Nucleus accumbens (tissue), 56 donors: ENCODE measurements at regions not wholly inside any gene's neighbourhood (a gene's known extent, or its start where the extent isn't known, plus 50 kb on each side); places are given as distances from the start of the nearest gene placed in this dataset.

Source experiments
- DNase-seq, 56 donors: peaks; one replicate each; lab custom pipeline; 2025; lab: John Stamatoyannopoulos, UW

GRCh38 chr11:29783506-29783905 lies 233.3 kb downstream of the KCNA4 start:
- no peak for DNase-seq

GRCh38 chr11:29782447-29782846 lies 234.4 kb downstream of the KCNA4 start:
- DNase-seq, result peak in 26 of 56 donors; percentile 1 to 58 (median 20)

DNA sequence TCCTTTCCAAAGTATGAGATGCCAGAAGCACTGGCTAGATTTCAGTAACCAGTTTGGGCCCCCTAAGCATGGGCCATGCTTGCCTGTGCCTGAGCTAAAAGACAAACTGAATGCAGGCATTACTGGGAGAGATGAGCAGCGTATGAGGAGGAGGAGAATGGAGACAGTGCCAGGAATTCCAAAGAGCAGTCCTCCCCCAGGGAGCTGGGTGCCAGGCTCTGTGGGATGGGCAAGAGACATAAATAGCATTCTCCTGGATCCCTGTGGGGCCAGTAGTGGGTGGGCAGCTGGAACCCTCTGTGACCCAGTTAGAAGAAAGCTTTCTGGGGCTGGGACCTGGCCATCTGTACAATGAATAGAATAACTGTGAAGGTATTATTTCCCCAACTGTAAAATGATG lies 235.6 kb downstream of the KCNA4 start:
- peak in 17 of 56 donors; percentile 1 to 57 (median 32) for DNase-seq

GRCh38 chr11:29780756-29781155 lies 236.1 kb downstream of the KCNA4 start:
- peak in 39 of 56 donors; percentile 0 to 87 (median 63) for DNase-seq

- DNase-seq, result peak in 31 of 56 donors; percentile 8 to 83 (median 34)
Measured at GRCh38 chr11:29773656-29774264, 243.1 kb downstream of the KCNA4 start.

- DNase-seq, result no peak
Measured at GRCh38 chr11:29756871-29757270, 260.0 kb downstream of the KCNA4 start.

GRCh38 chr11:29755474-29755873 lies 261.4 kb downstream of the KCNA4 start:
- no peak for DNase-seq

DNA sequence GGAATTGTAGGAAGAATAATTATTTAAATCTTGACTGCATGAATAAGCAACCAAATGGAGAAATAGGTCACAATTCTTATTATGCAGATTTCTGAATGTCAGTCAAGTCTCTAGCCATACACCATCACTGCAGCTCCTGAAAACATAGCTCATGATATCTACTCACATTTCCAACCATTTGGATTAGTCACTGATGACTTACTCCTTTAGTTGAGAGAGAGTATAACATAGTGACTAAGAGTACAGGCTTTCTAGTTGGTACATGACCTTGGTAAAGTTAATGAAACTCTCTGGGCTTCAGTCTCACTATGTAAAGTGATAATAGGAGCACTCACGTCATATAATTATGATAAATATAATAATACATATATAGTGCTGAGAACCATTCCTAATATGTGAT lies 265.2 kb downstream of the KCNA4 start:
- peak in 1 of 56 donors; percentile 1 for DNase-seq

GRCh38 chr11:29750392-29750791 lies 266.4 kb downstream of the KCNA4 start:
- DNase-seq, result no peak

DNA sequence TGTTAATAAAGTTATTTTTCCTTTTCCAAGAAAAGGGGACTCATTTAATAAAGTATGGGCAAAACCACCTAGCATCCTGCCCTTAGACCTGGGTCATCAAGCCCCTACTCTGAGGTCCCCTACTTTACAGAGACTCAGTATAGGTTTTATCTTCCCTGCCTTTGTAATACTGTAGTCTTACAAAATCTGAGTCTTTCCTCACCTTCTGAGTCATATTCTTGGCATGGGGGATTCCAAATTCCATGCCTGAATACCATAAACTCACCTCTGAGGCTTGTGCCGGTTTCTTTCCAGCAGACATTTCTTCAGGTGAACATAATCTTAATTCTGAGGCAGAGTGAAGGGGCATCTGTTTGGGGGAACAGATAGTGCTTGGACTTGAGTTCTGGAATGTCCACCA lies 282.5 kb downstream of the KCNA4 start:
- no peak for DNase-seq

GRCh38 chr11:29713831-29714320 lies 303.0 kb downstream of the KCNA4 start:
- no peak for DNase-seq

DNA sequence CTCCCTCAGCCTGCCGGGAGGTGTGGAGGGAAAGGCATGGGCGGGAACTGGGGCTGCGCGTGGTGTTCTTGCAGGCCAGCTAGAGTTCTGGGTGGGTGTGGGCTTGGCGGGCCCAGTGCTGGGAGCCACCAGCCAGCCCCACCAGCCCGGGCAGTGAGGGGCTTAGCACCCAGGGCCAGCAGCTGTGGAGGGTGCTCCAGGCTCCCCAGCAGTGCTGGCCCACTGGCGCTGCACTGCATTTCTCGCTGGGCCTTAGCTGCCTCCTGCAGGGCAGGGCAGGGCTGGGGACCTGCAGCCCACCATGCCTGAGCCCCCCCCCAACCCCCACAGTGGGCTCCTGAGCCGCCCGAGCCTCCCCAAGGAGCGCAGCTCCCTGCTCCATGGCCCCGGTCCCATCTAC lies 304.2 kb downstream of the KCNA4 start:
- peak in 1 of 56 donors; percentile 0 for DNase-seq

DNA sequence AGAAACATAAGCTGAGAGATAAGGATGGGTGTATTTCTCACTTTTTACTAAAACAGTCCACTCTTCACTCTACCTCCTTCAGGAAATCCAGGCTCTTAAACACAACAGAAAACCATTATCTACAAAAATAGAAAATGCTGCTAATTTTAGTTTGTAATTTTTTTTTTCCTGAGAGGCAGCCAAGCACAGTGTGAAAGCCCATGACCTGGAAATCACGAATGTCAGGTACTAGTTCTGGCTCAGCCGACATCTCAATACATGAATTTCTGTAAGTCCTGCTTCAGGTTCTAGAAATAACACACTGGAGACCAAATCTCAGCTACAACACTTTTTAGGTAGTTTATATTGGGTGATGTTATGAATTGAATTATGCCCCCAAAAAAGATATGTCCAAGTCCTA lies 308.9 kb downstream of the KCNA4 start:
- DNase-seq, result no peak

GRCh38 chr11:29685361-29685760 lies 331.5 kb downstream of the KCNA4 start:
- no peak for DNase-seq

DNA sequence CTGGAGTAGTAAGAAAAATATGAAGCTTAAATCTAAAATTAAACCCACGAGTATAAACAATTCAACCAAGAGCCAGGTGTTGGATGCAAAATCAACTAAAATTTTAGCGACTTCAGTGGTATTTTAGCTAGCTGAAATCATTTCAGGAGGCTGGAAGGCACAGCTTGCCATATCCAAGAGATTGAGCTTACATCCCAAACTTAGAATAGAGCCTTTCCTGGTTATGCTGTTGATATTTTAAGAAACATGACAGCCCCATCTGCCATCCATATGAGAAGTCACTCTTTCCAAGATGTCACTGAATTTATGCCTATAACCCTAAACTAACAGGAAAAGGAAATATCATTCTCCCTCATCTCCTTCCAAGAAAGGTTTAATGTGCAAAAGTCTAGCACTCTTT lies 334.0 kb downstream of the KCNA4 start:
- no peak for DNase-seq

GRCh38 chr11:29679996-29680395 lies 336.8 kb downstream of the KCNA4 start:
- DNase-seq, result no peak

- DNase-seq, result no peak
Measured at GRCh38 chr11:29676993-29677392, 339.8 kb downstream of the KCNA4 start.

- no peak for DNase-seq
Measured at GRCh38 chr11:29669310-29669709, 347.5 kb downstream of the KCNA4 start.

- no peak for DNase-seq
Measured at GRCh38 chr11:29657709-29658108, 359.1 kb downstream of the KCNA4 start.

- DNase-seq, result no peak
Measured at GRCh38 chr11:29656597-29656996, 360.2 kb downstream of the KCNA4 start.

DNA sequence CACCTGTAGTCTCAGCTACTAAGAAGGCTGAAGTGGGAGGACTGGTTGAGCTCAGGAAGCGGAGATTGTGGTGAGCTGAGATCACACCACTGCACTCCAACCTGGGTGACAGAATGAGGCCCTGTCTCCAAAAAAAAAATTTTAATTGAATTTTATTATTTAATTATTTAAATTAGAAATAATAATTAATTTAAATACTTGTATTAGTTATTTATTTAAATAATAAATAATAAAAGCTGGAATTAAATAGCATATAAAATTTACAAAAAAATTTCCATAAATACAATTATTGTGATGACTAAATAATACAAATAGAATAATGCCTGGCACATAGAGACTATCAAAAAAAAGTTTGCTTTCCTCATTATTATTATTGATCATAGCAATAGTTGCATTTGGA lies 371.5 kb downstream of the KCNA4 start:
- no peak for DNase-seq

GRCh38 chr11:29641201-29641600 lies 375.6 kb downstream of the KCNA4 start:
- DNase-seq, result no peak

GRCh38 chr11:29634744-29635143 lies 382.1 kb downstream of the KCNA4 start:
- DNase-seq, result no peak
